Vagina (tissue), 2 donors: ENCODE measurements at regions not wholly inside any gene's neighbourhood (a gene's known extent, or its start where the extent isn't known, plus 50 kb on each side); places are given as distances from the start of the nearest gene placed in this dataset.

Source experiments
- POLR2A ChIP-seq, 2 donors: fragments of 450-650 bp; IDR thresholded peaks; one replicate each; pipeline ENCODE4 v1.6.1; 2017; ENCODE audit warnings: antibody characterized with exemption in 2 of 2, mild to moderate bottlenecking in 2 of 2, moderate library complexity in 2 of 2
- POLR2AphosphoS5 ChIP-seq, 2 donors: sonication (generic); formaldehyde crosslinking; IDR thresholded peaks; one replicate each; pipeline ENCODE4 v1.9.0; 2017; ENCODE audit warnings: antibody characterized with exemption in 2 of 2, mild to moderate bottlenecking in 2 of 2, low read depth in 1 of 2; ENCODE audit not compliant: insufficient read depth in 1 of 2
- TF ChIP-seq, protein P1 (sequence below), 3 experiments: fragments of 450-650 bp in 2 of 3; fragments of 200-600 bp in 1 of 3; sonication (generic) in 1 of 3; IDR thresholded peaks; one replicate each; pipeline ENCODE4 v1.5.1; 2017 to 2019; ENCODE audit warnings: antibody characterized with exemption in 3 of 3, mild to moderate bottlenecking in 2 of 3, moderate library complexity in 2 of 3

DNA sequence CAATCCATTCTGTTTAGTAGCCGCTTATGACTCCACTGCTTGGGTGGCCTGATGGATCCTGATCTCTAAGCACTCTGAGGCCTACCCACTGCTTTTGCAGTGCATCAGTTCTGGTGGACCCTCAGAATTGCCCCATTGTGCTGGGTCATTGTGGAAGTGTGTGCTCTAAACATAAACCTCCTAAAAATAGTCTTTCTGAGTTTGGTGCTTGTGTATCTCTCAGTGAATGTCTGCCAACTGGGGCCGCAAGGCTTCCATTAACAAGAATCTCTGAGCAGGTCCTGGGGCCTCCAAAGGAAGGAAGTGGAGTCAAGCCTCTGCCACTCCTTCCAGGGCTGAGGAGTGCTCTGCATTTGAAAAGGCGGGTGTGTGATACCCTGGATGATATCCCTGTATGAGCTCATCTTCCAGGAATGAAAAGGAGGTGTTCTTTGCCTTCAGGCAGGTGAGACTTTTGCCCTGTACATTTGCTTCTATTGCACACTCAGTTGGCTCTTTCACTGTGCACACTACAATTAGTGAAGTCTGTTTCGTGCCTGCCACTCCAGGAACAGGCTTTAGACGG is 80.0 kb upstream of the CACNA2D3 start:
- TF ChIP-seq POLR2AphosphoS5 (IDR thresholded peaks at IDR 0.05; ENCODE audit: insufficient read depth in 1 of 2, low read depth in 1 of 2) (no peak), POLR2A (IDR thresholded peaks at IDR 0.05) (no peak)
- TF ChIP-seq, protein P1, sequence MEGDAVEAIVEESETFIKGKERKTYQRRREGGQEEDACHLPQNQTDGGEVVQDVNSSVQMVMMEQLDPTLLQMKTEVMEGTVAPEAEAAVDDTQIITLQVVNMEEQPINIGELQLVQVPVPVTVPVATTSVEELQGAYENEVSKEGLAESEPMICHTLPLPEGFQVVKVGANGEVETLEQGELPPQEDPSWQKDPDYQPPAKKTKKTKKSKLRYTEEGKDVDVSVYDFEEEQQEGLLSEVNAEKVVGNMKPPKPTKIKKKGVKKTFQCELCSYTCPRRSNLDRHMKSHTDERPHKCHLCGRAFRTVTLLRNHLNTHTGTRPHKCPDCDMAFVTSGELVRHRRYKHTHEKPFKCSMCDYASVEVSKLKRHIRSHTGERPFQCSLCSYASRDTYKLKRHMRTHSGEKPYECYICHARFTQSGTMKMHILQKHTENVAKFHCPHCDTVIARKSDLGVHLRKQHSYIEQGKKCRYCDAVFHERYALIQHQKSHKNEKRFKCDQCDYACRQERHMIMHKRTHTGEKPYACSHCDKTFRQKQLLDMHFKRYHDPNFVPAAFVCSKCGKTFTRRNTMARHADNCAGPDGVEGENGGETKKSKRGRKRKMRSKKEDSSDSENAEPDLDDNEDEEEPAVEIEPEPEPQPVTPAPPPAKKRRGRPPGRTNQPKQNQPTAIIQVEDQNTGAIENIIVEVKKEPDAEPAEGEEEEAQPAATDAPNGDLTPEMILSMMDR (IDR thresholded peaks at IDR 0.05) = no peak
